ENCODE measurements at regions not wholly inside any gene's neighbourhood (a gene's known extent, or its start where the extent isn't known, plus 50 kb on each side); places are given as distances from the start of the nearest gene placed in this dataset.

DNA sequence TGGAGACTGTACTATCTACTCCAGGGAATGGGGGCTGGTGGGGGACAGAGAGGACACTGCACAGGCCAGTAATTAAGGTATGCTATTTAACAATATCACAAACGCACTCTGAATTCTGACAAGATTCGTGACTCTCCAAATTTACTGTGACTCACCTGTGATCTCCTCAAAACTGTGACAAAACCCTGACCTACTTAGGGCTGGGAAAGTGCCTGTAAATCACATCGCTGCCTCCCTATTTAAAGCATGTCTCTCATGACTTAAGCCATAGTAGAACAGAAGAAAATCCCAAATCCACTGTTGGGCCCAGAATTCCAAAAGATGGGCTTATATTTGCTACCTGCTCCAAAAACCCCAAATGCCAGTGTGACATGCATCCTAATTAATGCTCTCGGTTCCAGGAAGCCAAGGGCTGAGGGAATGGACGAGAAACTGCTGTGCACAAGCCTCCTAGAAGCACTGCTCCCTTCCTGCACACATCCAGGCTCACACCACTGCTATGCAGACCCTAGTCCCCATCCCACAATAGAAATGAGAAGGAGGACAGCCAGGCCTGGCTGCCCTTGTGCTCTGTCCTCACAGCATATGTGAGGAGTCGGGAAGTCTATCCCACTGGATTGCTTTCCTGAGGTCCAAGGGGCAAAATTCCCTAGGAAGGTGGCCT lies 187.7 kb upstream of the CHRNA7 start:
- TF ChIP-seq, protein P1, sequence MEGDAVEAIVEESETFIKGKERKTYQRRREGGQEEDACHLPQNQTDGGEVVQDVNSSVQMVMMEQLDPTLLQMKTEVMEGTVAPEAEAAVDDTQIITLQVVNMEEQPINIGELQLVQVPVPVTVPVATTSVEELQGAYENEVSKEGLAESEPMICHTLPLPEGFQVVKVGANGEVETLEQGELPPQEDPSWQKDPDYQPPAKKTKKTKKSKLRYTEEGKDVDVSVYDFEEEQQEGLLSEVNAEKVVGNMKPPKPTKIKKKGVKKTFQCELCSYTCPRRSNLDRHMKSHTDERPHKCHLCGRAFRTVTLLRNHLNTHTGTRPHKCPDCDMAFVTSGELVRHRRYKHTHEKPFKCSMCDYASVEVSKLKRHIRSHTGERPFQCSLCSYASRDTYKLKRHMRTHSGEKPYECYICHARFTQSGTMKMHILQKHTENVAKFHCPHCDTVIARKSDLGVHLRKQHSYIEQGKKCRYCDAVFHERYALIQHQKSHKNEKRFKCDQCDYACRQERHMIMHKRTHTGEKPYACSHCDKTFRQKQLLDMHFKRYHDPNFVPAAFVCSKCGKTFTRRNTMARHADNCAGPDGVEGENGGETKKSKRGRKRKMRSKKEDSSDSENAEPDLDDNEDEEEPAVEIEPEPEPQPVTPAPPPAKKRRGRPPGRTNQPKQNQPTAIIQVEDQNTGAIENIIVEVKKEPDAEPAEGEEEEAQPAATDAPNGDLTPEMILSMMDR (conservative IDR thresholded peaks at IDR 0.05 in 1 of 2, IDR thresholded peaks at IDR 0.05 in 1 of 2; ENCODE audit: low read depth in 1 of 2, low read length in 2 of 2): no peak
- TF ChIP-seq EZH2 (IDR thresholded peaks at IDR 0.05; ENCODE audit: low read length, missing control alignments): no peak
